ENCODE measurements at regions not wholly inside any gene's neighbourhood (a gene's known extent, or its start where the extent isn't known, plus 50 kb on each side); places are given as distances from the start of the nearest gene placed in this dataset.

DNA sequence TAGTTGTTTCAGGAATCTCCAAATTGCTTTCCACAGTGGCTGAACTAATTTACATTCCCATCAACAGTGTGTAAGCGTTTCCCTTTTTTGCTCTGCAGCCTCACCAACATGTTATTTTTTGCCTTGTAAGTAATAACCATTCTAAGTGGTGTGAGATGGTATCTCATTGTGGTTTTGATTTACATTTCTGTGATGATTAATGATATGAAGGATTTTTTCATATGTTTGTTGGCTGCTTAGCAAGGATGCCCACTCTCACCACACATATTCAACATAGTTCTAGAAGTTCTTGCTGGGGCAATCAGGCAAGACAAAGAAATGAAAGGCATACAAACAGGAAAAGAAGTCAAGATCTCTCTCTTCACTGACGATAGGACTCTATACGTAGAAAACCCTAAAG lies 472.4 kb downstream of the ZNF674 start:
- Histone ChIP-seq H3K9me3 (no peaks in the 10 kb centered on the region), H3K4me1 (no peaks in the 10 kb centered on the region), H3K36me3 (no peaks in the 10 kb centered on the region), H3K27ac (no peak overlapping the region), H3K27me3 (no peaks in the 10 kb centered on the region), H3K4me3 (no peak overlapping the region)
- TF ChIP-seq, protein P1, sequence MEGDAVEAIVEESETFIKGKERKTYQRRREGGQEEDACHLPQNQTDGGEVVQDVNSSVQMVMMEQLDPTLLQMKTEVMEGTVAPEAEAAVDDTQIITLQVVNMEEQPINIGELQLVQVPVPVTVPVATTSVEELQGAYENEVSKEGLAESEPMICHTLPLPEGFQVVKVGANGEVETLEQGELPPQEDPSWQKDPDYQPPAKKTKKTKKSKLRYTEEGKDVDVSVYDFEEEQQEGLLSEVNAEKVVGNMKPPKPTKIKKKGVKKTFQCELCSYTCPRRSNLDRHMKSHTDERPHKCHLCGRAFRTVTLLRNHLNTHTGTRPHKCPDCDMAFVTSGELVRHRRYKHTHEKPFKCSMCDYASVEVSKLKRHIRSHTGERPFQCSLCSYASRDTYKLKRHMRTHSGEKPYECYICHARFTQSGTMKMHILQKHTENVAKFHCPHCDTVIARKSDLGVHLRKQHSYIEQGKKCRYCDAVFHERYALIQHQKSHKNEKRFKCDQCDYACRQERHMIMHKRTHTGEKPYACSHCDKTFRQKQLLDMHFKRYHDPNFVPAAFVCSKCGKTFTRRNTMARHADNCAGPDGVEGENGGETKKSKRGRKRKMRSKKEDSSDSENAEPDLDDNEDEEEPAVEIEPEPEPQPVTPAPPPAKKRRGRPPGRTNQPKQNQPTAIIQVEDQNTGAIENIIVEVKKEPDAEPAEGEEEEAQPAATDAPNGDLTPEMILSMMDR (IDR thresholded peaks at IDR 0.05): no peak
- TF ChIP-seq POLR2AphosphoS5 (IDR thresholded peaks at IDR 0.05) (no peak), POLR2A (IDR thresholded peaks at IDR 0.05) (no peak), EP300 (IDR thresholded peaks at IDR 0.05; ENCODE audit: low read depth) (no peak)
- 67% methylated on average over 3 of the region's 3 CpGs; no CpG with 5 or more reads in 1 of the 2 donors for WGBS, 2 donors (ENCODE audit: low coverage in 1 of 2)
- in situ Hi-C loops (cut with MboI; ENCODE audit: low pct_ligation_motif_present in 1 of 4, low pct_unique_long_range_greater_than_20kb in 1 of 4, low sequenced_read_pairs in 3 of 4): no loop called here
- DNase-seq: no peak
- intact Hi-C loops (cut with DNase I; ENCODE audit: low total_unique reads): no loop called here

DNA sequence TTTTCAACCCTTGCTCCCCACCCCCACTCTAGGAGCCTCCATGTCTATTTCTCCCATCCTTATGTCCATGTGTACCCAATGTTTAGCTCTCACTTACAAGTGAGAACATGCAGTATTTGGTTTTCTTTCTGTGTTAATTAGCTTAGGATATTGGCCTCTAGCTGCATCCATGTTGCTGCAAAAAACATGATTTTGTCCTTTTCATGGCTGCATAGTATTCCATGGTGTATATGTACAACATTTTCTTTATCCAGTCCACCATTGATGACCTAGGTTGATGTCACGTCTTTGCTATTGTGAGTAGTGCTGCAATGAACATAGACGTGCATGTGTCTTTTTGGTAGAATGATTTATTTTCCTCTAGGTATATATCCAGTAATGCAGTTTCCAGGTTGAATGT lies 472.8 kb downstream of the ZNF674 start:
- H3K27me3 ChIP-seq: no peaks in the 10 kb centered on the region
- in situ Hi-C loops (cut with MboI; ENCODE audit: low pct_ligation_motif_present in 1 of 4, low pct_unique_long_range_greater_than_20kb in 1 of 4, low sequenced_read_pairs in 3 of 4): no loop called here
- H3K4me3 ChIP-seq: no peak overlapping the region
- no peak overlapping the region for H3K27ac ChIP-seq
- TF ChIP-seq EP300 (IDR thresholded peaks at IDR 0.05; ENCODE audit: low read depth) (no peak), POLR2A (IDR thresholded peaks at IDR 0.05) (no peak), POLR2AphosphoS5 (IDR thresholded peaks at IDR 0.05) (no peak)
- TF ChIP-seq, protein P1 (IDR thresholded peaks at IDR 0.05): no peak
- no peaks in the 10 kb centered on the region for H3K36me3 ChIP-seq
- H3K9me3 ChIP-seq: no peaks in the 10 kb centered on the region
- 64 to 70% methylated on average over 2 of the region's 2 CpGs for WGBS, 2 donors (ENCODE audit: low coverage in 1 of 2)
- H3K4me1 ChIP-seq: no peaks in the 10 kb centered on the region
- DNase-seq: no peak
- intact Hi-C loops (cut with DNase I; ENCODE audit: low total_unique reads): no loop called here

DNA sequence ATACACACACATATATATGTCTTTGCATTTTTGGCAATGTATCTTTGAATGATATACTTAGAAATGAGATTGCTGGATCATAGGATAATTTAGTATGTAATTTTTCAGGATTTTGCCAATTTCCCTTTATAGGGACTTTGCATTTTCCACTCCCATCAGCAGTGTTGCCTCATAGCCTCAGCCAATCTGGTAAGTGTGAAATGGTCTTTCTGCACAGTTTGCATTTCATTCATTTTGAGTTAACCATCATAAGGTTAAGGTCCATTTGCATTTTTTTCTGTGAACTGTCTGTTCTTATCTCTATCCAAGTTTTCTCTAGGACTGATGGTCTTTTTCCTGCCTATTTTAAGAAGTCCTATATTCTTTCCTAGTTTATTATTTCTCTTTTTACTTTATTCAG lies 474.8 kb downstream of the ZNF674 start:
- no peaks in the 10 kb centered on the region for H3K4me1 ChIP-seq
- no peaks in the 10 kb centered on the region for H3K9me3 ChIP-seq
- TF ChIP-seq POLR2A (IDR thresholded peaks at IDR 0.05): no peak
- TF ChIP-seq, protein P1 (IDR thresholded peaks at IDR 0.05): no peak
- TF ChIP-seq POLR2AphosphoS5 (IDR thresholded peaks at IDR 0.05): no peak
- TF ChIP-seq EP300 (IDR thresholded peaks at IDR 0.05; ENCODE audit: low read depth): no peak
- in situ Hi-C loops (cut with MboI; ENCODE audit: low pct_ligation_motif_present in 1 of 4, low pct_unique_long_range_greater_than_20kb in 1 of 4, low sequenced_read_pairs in 3 of 4): no loop called here
- intact Hi-C loops (cut with DNase I; ENCODE audit: low total_unique reads): no loop called here
- no peak overlapping the region for H3K4me3 ChIP-seq
- H3K36me3 ChIP-seq: no peaks in the 10 kb centered on the region
- H3K27ac ChIP-seq: no peak overlapping the region
- no peaks in the 10 kb centered on the region for H3K27me3 ChIP-seq
- DNase-seq: no peak

DNA sequence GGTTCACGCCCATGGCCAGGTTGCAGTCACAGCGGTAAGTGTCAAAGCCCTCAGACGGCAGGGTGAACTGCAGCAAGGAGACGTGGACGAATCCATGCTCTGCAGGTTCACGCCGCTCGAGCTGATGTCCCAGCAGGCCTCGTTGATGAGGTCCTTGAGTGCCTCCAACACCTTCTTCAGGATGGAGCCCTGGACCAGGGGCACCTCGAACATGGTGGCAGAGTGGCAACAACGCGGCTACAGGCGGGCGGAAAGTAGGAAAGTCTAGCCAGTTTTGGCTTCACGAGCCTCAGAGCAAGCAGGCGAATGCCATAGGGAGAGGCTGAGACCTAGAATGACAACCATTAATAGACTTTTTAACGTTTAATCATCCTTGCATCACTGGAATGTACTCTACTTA lies 485.9 kb downstream of the ZNF674 start:
- Histone ChIP-seq H3K36me3 (no peaks in the 10 kb centered on the region), H3K27ac (no peak overlapping the region), H3K4me3 (no peak overlapping the region), H3K4me1 (no peaks in the 10 kb centered on the region), H3K27me3 (no peaks in the 10 kb centered on the region), H3K9me3 (no peaks in the 10 kb centered on the region)
- in situ Hi-C loops (cut with MboI; ENCODE audit: low pct_ligation_motif_present in 1 of 4, low pct_unique_long_range_greater_than_20kb in 1 of 4, low sequenced_read_pairs in 3 of 4) (no loop called here), intact Hi-C loops (cut with DNase I; ENCODE audit: low total_unique reads) (no loop called here)
- DNase-seq: no peak
- TF ChIP-seq, protein P1 (IDR thresholded peaks at IDR 0.05): no peak
- TF ChIP-seq EP300 (IDR thresholded peaks at IDR 0.05; ENCODE audit: low read depth): no peak
- WGBS, 2 donors (ENCODE audit: low coverage in 1 of 2): 87% methylated on average over 17 of the region's 17 CpGs; no CpG with 5 or more reads in 1 of the 2 donors

Data from transverse colon (tissue), 4 donors.